ENCODE measurements at regions not wholly inside any gene's neighbourhood (a gene's known extent, or its start where the extent isn't known, plus 50 kb on each side); places are given as distances from the start of the nearest gene placed in this dataset.

DNA sequence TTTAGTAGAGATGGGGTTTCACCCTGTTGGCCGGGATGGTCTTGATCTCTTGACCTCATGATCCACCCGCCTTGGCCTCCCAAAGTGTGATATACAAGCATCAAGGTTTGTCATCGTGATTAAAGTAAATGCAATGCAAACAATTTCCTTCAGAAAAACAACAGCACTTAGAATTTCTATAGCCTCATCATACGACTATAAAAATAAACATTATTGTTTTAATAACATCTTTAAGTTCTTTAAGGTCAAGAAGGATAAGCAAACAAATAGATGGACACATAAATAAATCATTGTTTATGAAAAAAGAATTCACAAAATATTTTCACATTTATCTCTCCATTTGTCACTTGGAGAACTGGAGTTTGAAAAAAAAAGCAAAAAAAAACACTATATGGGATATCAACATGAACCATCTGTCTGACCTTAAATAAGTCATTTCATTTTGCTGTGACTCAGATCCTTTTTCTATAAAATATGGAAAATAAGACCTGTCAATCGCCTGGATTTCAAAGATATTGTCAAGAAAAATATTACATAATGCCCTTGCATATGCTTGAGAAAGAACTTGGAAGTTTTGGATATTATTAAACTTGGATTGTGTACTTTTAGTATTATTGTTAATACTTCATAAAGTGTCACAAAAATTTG, 642.0 kb upstream of the KCNMB2 start:
- FAIRE-seq (no peak), DNase-seq (ENCODE audit: low spot score) (no peak), ATAC-seq (no peak)
- H2AFZ ChIP-seq (ENCODE audit: low read length): no peak overlapping the region
- no peak overlapping the region for H3K4me2 ChIP-seq (ENCODE audit: low read depth, low read length)
- BruUV-seq (replicated peaks): no TSS peak
- POLR2A ChIA-PET: no interaction called here
- no peaks in the 10 kb centered on the region for H3K4me1 ChIP-seq (ENCODE audit: insufficient read depth, low read length)
- no peak overlapping the region for H3K4me3 ChIP-seq (replicated peaks in 1 of 3; ENCODE audit: insufficient read depth in 1 of 3, low read depth in 2 of 3, low read length in 3 of 3)
- no peaks in the 10 kb centered on the region for H3K27me3 ChIP-seq (ENCODE audit: control insufficient read depth in 1 of 2, insufficient read depth in 2 of 2, low read length in 2 of 2)
- no peak overlapping the region for H3K27ac ChIP-seq (ENCODE audit: extremely low read length, insufficient read depth, low read length)
- WGBS (ENCODE audit: low lambda C conversion rate): 56% methylated on average over 5 of the region's 5 CpGs
- no peaks in the 10 kb centered on the region for H3K36me3 ChIP-seq (replicated peaks in 1 of 2; ENCODE audit: control insufficient read depth in 1 of 2, insufficient read depth in 2 of 2, low read length in 2 of 2)
- CTCF ChIA-PET (ENCODE audit: low intra/inter-chr PET ratio, low total read pairs): no interaction called here
- H3K9me3 ChIP-seq (ENCODE audit: low read length): peaks cover 7% of the 10 kb centered on the region; the same call in 1 of the 2 replicates
- H3K79me2 ChIP-seq (ENCODE audit: insufficient read depth, low read length): no peaks in the 10 kb centered on the region
- intact Hi-C loops (cut with micrococcal nuclease; ENCODE audit: unreplicated experiment) (no loop called here), in situ Hi-C loops (cut with HindIII; ENCODE audit: extremely low pct_ligation_motif_present, low pct_unique_long_range_greater_than_20kb) (no loop called here)
- H3K9ac ChIP-seq (ENCODE audit: insufficient read depth, low read depth, low read length): no peak overlapping the region
- H4K20me1 ChIP-seq (ENCODE audit: insufficient read depth, low read length): no peaks in the 10 kb centered on the region
- TF ChIP-seq FOXP1 (IDR thresholded peaks at IDR 0.05): no peak
- no peak for TF ChIP-seq FOXP1 (CRISPR knock-in tag; IDR thresholded peaks at IDR 0.05)
- TF ChIP-seq, protein P1, sequence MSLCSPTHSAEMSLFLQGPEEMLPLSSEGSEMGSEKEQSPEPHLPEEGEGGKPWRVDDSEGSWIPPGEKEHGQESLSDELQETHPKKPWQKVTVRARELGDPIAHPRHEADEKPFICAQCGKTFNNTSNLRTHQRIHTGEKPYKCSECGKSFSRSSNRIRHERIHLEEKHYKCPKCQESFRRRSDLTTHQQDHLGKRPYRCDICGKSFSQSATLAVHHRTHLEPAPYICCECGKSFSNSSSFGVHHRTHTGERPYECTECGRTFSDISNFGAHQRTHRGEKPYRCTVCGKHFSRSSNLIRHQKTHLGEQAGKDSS (CRISPR knock-in tag; IDR thresholded peaks at IDR 0.05; ENCODE audit: borderline replicate concordance, low read depth): no peak
- TF ChIP-seq TBX2 (CRISPR knock-in tag; IDR thresholded peaks at IDR 0.05; ENCODE audit: borderline replicate concordance): no peak
- TF ChIP-seq FOXC1 (CRISPR knock-in tag; IDR thresholded peaks at IDR 0.05; ENCODE audit: borderline replicate concordance): no peak
- TF ChIP-seq KDM5A (IDR thresholded peaks at IDR 0.05; ENCODE audit: borderline replicate concordance, low read length): no peak
- no peak for TF ChIP-seq TRIM24 (CRISPR knock-in tag; IDR thresholded peaks at IDR 0.05)
- no peak for TF ChIP-seq ATF7 (IDR thresholded peaks at IDR 0.05)
- no peak for TF ChIP-seq ATF7 (CRISPR knock-in tag; IDR thresholded peaks at IDR 0.05)
- TF ChIP-seq, protein P2, sequence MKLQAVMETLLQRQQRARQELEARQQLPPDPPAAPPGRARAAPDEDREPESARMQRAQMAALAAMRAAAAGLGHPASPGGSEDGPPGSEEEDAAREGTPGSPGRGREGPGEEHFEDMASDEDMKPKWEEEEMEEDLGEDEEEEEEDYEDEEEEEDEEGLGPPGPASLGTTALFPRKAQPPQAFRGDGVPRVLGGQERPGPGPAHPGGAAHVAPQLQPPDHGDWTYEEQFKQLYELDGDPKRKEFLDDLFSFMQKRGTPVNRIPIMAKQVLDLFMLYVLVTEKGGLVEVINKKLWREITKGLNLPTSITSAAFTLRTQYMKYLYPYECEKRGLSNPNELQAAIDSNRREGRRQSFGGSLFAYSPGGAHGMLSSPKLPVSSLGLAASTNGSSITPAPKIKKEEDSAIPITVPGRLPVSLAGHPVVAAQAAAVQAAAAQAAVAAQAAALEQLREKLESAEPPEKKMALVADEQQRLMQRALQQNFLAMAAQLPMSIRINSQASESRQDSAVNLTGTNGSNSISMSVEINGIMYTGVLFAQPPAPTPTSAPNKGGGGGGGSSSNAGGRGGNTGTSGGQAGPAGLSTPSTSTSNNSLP (IDR thresholded peaks at IDR 0.05; ENCODE audit: low read depth, low read length): no peak
- TF ChIP-seq ZNF337 (CRISPR knock-in tag; IDR thresholded peaks at IDR 0.05; ENCODE audit: borderline replicate concordance, low read depth): no peak
- no peak for TF ChIP-seq MIER3 (CRISPR knock-in tag; IDR thresholded peaks at IDR 0.05; ENCODE audit: borderline replicate concordance)
- TF ChIP-seq, protein P3, sequence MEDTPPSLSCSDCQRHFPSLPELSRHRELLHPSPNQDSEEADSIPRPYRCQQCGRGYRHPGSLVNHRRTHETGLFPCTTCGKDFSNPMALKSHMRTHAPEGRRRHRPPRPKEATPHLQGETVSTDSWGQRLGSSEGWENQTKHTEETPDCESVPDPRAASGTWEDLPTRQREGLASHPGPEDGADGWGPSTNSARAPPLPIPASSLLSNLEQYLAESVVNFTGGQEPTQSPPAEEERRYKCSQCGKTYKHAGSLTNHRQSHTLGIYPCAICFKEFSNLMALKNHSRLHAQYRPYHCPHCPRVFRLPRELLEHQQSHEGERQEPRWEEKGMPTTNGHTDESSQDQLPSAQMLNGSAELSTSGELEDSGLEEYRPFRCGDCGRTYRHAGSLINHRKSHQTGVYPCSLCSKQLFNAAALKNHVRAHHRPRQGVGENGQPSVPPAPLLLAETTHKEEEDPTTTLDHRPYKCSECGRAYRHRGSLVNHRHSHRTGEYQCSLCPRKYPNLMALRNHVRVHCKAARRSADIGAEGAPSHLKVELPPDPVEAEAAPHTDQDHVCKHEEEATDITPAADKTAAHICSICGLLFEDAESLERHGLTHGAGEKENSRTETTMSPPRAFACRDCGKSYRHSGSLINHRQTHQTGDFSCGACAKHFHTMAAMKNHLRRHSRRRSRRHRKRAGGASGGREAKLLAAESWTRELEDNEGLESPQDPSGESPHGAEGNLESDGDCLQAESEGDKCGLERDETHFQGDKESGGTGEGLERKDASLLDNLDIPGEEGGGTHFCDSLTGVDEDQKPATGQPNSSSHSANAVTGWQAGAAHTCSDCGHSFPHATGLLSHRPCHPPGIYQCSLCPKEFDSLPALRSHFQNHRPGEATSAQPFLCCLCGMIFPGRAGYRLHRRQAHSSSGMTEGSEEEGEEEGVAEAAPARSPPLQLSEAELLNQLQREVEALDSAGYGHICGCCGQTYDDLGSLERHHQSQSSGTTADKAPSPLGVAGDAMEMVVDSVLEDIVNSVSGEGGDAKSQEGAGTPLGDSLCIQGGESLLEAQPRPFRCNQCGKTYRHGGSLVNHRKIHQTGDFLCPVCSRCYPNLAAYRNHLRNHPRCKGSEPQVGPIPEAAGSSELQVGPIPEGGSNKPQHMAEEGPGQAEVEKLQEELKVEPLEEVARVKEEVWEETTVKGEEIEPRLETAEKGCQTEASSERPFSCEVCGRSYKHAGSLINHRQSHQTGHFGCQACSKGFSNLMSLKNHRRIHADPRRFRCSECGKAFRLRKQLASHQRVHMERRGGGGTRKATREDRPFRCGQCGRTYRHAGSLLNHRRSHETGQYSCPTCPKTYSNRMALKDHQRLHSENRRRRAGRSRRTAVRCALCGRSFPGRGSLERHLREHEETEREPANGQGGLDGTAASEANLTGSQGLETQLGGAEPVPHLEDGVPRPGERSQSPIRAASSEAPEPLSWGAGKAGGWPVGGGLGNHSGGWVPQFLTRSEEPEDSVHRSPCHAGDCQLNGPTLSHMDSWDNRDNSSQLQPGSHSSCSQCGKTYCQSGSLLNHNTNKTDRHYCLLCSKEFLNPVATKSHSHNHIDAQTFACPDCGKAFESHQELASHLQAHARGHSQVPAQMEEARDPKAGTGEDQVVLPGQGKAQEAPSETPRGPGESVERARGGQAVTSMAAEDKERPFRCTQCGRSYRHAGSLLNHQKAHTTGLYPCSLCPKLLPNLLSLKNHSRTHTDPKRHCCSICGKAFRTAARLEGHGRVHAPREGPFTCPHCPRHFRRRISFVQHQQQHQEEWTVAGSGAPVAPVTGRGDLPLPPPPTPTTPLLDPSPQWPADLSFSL (CRISPR knock-in tag; IDR thresholded peaks at IDR 0.05): no peak
- no peak for TF ChIP-seq ELF3 (CRISPR knock-in tag; IDR thresholded peaks at IDR 0.05)
- TF ChIP-seq, protein P4, sequence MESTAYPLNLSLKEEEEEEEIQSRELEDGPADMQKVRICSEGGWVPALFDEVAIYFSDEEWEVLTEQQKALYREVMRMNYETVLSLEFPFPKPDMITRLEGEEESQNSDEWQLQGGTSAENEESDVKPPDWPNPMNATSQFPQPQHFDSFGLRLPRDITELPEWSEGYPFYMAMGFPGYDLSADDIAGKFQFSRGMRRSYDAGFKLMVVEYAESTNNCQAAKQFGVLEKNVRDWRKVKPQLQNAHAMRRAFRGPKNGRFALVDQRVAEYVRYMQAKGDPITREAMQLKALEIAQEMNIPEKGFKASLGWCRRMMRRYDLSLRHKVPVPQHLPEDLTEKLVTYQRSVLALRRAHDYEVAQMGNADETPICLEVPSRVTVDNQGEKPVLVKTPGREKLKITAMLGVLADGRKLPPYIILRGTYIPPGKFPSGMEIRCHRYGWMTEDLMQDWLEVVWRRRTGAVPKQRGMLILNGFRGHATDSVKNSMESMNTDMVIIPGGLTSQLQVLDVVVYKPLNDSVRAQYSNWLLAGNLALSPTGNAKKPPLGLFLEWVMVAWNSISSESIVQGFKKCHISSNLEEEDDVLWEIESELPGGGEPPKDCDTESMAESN (CRISPR knock-in tag; conservative IDR thresholded peaks at IDR 0.05): no peak
